Esophagus (tissue), 2 donors: ENCODE measurements at regions not wholly inside any gene's neighbourhood (a gene's known extent, or its start where the extent isn't known, plus 50 kb on each side); places are given as distances from the start of the nearest gene placed in this dataset.

Experiments
- H3K27ac ChIP-seq, 2 donors: one replicate each; pipeline ENCODE4 v1.5.1; 2013; ENCODE audit warnings: low read depth in 2 of 2, mild to moderate bottlenecking in 2 of 2, inconsistent platforms in 1 of 2, low read length in 1 of 2, moderate library complexity in 1 of 2
- H3K27me3 ChIP-seq, 2 donors: one replicate each; pipeline ENCODE4 v1.6.1; 2013; ENCODE audit warnings: low read length in 2 of 2, control low read depth in 1 of 2, mild to moderate bottlenecking in 1 of 2; ENCODE audit not compliant: insufficient read depth in 2 of 2, control insufficient read depth in 1 of 2
- H3K36me3 ChIP-seq, 2 donors: one replicate each; pipeline ENCODE4 v1.6.1; 2013; ENCODE audit warnings: low read length in 1 of 2; ENCODE audit not compliant: control insufficient read depth in 2 of 2, insufficient read depth in 2 of 2
- H3K4me1 ChIP-seq, 2 donors: one replicate each; pipeline ENCODE4 v1.6.1; 2013; ENCODE audit warnings: low read length in 1 of 2; ENCODE audit not compliant: control insufficient read depth in 2 of 2, insufficient read depth in 2 of 2
- H3K4me3 ChIP-seq, 2 donors: one replicate each; pipeline ENCODE4 v1.5.1; 2013; ENCODE audit warnings: low read length in 2 of 2, mild to moderate bottlenecking in 2 of 2, low read depth in 1 of 2, moderate library complexity in 1 of 2
- H3K9me3 ChIP-seq, 2 donors: one replicate each; pipeline ENCODE4 v1.6.1; 2013; ENCODE audit warnings: mild to moderate bottlenecking in 2 of 2, low read depth in 1 of 2, low read length in 1 of 2, moderate library complexity in 1 of 2; ENCODE audit not compliant: control insufficient read depth in 2 of 2, insufficient read depth in 1 of 2
- WGBS, 2 donors: extraction: QIAGEN DNeasy Blood & Tissue Kit; methylation state at CpG; one replicate each; pipeline ENCODE4 v1.1.7; 2013; 5-methylcytosine and 5-hydroxymethylcytosine counted together
- donor health status: healthy with polysubstance abuse.
- donor health status: Bipolar disorder and iron deficiency.

- WGBS, 2 donors, result 79 to 89% methylated on average over 5 of the region's 5 CpGs
- Histone ChIP-seq H3K4me1 (no peaks in the 10 kb centered on the region), H3K27me3 (no peaks in the 10 kb centered on the region), H3K4me3 (no peak overlapping the region), H3K36me3 (no peaks in the 10 kb centered on the region), H3K27ac (no peak overlapping the region), H3K9me3 (no peaks in the 10 kb centered on the region)
These were observed 1345.0 kb upstream of the SLC10A2 start for GRCh38 chr13:104411141-104411765.

- 60 to 72% methylated on average over 1 of the region's 1 CpG for WGBS, 2 donors
- H3K27me3 ChIP-seq, result no peaks in the 10 kb centered on the region
These were observed 1342.5 kb upstream of the SLC10A2 start for GRCh38 chr13:104408733-104409132.

DNA sequence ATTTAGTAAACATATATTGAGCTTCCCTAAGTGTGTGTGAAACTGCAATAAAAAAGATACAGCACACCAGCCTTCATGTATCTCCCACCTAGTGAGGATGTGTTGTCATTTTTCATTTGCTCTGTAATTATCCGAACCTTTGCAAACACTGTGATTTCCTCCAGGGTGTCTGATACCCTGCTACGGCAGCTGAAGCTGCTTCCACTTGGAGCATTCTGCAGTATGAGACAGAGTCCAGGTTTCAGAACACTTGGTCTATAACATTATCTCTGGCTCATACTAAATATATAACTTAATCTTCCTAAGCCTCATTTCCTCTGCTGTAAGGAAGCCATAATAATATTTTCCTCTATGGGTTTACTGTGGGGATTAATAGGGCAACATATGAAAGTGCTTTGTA lies 1338.1 kb upstream of the SLC10A2 start:
- H3K4me1 ChIP-seq, result no peaks in the 10 kb centered on the region
- WGBS, 2 donors, result 43 to 60% methylated on average over 2 of the region's 2 CpGs
- H3K4me3 ChIP-seq, result no peak overlapping the region
- H3K27me3 ChIP-seq, result no peaks in the 10 kb centered on the region
- H3K36me3 ChIP-seq, result no peaks in the 10 kb centered on the region
- H3K9me3 ChIP-seq, result no peaks in the 10 kb centered on the region
- no peak overlapping the region for H3K27ac ChIP-seq

More at GRCh38 chr13:104408733-104409132, 1342.5 kb upstream of the SLC10A2 start:
- H3K27ac ChIP-seq, result no peak overlapping the region
- H3K9me3 ChIP-seq, result no peaks in the 10 kb centered on the region
- no peaks in the 10 kb centered on the region for H3K4me1 ChIP-seq
- H3K36me3 ChIP-seq, result no peaks in the 10 kb centered on the region
- no peak overlapping the region for H3K4me3 ChIP-seq

DNA sequence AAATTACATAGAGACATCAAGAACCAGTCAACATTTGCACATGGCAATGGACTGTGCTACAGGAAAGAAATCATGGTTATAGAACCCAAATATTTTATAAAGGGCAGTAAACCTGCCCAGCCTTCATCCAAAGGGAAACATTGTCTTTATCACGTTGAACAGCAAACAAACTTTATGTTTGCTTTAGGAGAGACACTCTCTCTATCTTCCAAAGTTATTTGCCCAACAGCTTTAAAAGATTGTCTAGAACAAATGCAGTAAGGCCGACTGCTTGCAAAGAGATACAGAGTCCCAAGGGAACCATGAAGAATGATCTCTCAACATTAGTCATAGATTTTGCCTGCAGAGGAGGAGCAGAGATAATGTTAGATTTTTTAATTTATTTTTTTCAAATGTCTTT lies 1323.5 kb upstream of the SLC10A2 start:
- no peak overlapping the region for H3K27ac ChIP-seq
- H3K4me1 ChIP-seq, result no peaks in the 10 kb centered on the region
- H3K9me3 ChIP-seq, result no peaks in the 10 kb centered on the region
- WGBS, 2 donors, result 32% methylated on average over 2 of the region's 2 CpGs
- H3K36me3 ChIP-seq, result no peaks in the 10 kb centered on the region
- no peak overlapping the region for H3K4me3 ChIP-seq
- H3K27me3 ChIP-seq, result no peaks in the 10 kb centered on the region

- WGBS, 2 donors, result 64% methylated on average over 3 of the region's 3 CpGs
- no peaks in the 10 kb centered on the region for H3K27me3 ChIP-seq
These were observed 1321.3 kb upstream of the SLC10A2 start for GRCh38 chr13:104387510-104387909.

GRCh38 chr13:104385404-104385803 lies 1319.2 kb upstream of the SLC10A2 start:
- Histone ChIP-seq H3K27me3 (no peaks in the 10 kb centered on the region), H3K9me3 (no peaks in the 10 kb centered on the region), H3K36me3 (no peaks in the 10 kb centered on the region), H3K27ac (no peak overlapping the region), H3K4me3 (no peak overlapping the region), H3K4me1 (no peaks in the 10 kb centered on the region)
- 62 to 64% methylated on average over 2 of the region's 2 CpGs for WGBS, 2 donors

More at GRCh38 chr13:104387510-104387909, 1321.3 kb upstream of the SLC10A2 start:
- H3K4me1 ChIP-seq, result no peaks in the 10 kb centered on the region
- H3K4me3 ChIP-seq, result no peak overlapping the region
- no peaks in the 10 kb centered on the region for H3K9me3 ChIP-seq
- H3K36me3 ChIP-seq, result no peaks in the 10 kb centered on the region
- no peak overlapping the region for H3K27ac ChIP-seq

DNA sequence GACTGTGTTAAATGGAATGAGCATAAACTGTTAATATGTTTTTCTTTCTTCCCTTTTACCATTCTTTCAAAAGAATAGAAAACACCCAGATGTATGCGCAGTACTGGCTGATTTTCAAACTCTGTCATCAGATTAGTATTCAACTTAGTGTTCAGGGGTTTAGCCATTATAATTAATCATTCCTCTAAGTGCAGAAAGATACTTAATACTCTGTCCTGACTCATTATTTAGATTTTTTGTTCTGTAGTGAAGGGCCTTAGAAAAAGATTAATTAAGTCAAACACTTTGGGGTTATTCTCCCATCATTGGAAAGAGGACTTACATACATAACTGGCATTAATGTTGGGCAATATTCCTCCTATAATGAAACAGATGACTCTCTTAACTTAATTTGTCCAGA lies 1316.7 kb upstream of the SLC10A2 start:
- WGBS, 2 donors, result 39 to 55% methylated on average over 1 of the region's 1 CpG
- H3K27me3 ChIP-seq, result no peaks in the 10 kb centered on the region

DNA sequence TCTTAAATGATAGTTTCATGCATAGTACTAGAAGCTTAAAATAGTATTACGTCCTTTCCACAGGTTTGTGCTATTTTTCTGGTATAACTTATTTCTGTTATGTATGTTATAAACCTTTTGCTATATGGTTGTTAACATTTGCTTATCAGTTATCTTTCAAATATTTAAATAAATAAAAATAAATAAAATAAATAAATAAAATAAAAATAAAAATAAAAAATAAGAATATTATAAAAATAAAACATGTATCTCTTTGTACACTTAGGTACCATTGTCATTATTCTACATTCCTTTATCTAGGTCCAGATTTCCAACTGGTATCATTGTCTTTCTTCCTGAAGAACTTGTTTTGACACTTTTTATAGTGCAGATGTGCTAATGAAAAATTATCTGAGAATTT lies 1310.4 kb upstream of the SLC10A2 start:
- no peaks in the 10 kb centered on the region for H3K27me3 ChIP-seq
- 92 to 94% methylated on average over 1 of the region's 1 CpG for WGBS, 2 donors
- H3K27ac ChIP-seq, result no peak overlapping the region

More for the DNA sequence above, 1316.7 kb upstream of the SLC10A2 start:
- Histone ChIP-seq H3K4me1 (no peaks in the 10 kb centered on the region), H3K9me3 (no peaks in the 10 kb centered on the region), H3K36me3 (no peaks in the 10 kb centered on the region), H3K4me3 (no peak overlapping the region), H3K27ac (no peak overlapping the region)

GRCh38 chr13:104375614-104376013 lies 1309.4 kb upstream of the SLC10A2 start:
- Histone ChIP-seq H3K4me3 (no peak overlapping the region), H3K4me1 (no peaks in the 10 kb centered on the region), H3K27ac (no peak overlapping the region), H3K36me3 (no peaks in the 10 kb centered on the region), H3K27me3 (no peaks in the 10 kb centered on the region), H3K9me3 (no peaks in the 10 kb centered on the region)
- 73 to 75% methylated on average over 1 of the region's 1 CpG for WGBS, 2 donors

More for the DNA sequence above, 1310.4 kb upstream of the SLC10A2 start:
- Histone ChIP-seq H3K4me3 (no peak overlapping the region), H3K9me3 (no peaks in the 10 kb centered on the region), H3K4me1 (no peaks in the 10 kb centered on the region), H3K36me3 (no peaks in the 10 kb centered on the region)

DNA sequence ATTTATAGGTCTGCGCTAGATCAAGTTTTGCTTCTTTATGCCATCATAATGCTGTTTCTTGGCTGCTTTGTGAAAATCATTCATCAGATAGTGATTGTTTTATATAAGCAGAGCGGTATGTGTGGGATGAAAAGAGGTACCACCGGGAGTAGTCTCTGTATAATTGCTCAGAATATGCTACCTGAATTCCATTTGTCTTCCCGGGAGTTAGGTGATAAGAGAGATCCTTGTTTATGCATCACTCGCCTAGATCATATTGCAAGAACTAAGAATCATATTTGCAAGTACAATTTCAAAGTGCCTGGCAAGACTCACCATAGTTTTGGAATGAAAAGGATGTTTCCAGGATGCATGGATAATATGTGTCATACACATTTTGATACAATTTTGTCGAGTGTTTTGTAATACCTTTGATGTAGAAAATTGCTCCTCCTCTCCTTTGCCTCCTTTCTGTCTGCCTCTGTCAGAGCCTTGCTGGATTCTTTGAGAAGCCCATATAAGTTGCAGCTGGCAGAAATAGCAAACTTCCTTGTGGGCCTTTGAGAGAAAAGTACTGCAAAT lies 1306.0 kb upstream of the SLC10A2 start:
- Histone ChIP-seq H3K4me3 (no peak overlapping the region), H3K9me3 (no peaks in the 10 kb centered on the region), H3K36me3 (no peaks in the 10 kb centered on the region), H3K27me3 (no peaks in the 10 kb centered on the region), H3K27ac (no peak overlapping the region), H3K4me1 (no peaks in the 10 kb centered on the region)
- WGBS, 2 donors, result 52 to 56% methylated on average over 6 of the region's 6 CpGs
